ENCODE measurements at regions not wholly inside any gene's neighbourhood (a gene's known extent, or its start where the extent isn't known, plus 50 kb on each side); places are given as distances from the start of the nearest gene placed in this dataset.

- TF ChIP-seq MCM5 (IDR thresholded peaks at IDR 0.05; ENCODE audit: low read depth) (no peak), TARDBP (IDR thresholded peaks at IDR 0.05) (no peak)
Measured at GRCh38 chr3:95609411-95609810, 1205.0 kb upstream of the EPHA6 start (continued).

- Histone ChIP-seq H3K27me3 (ENCODE audit: control insufficient read depth in 2 of 2, insufficient read depth in 2 of 2, low read length in 2 of 2) (no peaks in the 10 kb centered on the region), H3K4me1 (replicated peaks in 1 of 2; ENCODE audit: control insufficient read depth in 2 of 2, insufficient read depth in 2 of 2, low read length in 2 of 2) (no peaks in the 10 kb centered on the region), H2AFZ (ENCODE audit: low read depth, low read length) (no peak overlapping the region), H3K4me2 (ENCODE audit: insufficient read depth, low read length) (no peak overlapping the region), H3K79me2 (ENCODE audit: control insufficient read depth, insufficient read depth, low read length) (no peaks in the 10 kb centered on the region), H3K36me3 (ENCODE audit: control insufficient read depth, insufficient read depth, low read length) (no peaks in the 10 kb centered on the region), H3K4me3 (no peak overlapping the region), H3K9me3 (replicated peaks; ENCODE audit: control insufficient read depth, insufficient read depth, low read depth, low read length) (no peaks in the 10 kb centered on the region), H3K9ac (ENCODE audit: insufficient read depth in 1 of 2, low read depth in 2 of 2, low read length in 2 of 2) (no peak overlapping the region), H3K9me1 (ENCODE audit: control insufficient read depth, insufficient read depth, low read length) (no peaks in the 10 kb centered on the region), H3K27ac (ENCODE audit: extremely low read depth, low read depth, low read length) (no peak overlapping the region), H4K20me1 (replicated peaks; ENCODE audit: control insufficient read depth, insufficient read depth, low read length) (no peaks in the 10 kb centered on the region)
- FAIRE-seq (no peak), ATAC-seq (no peak), DNase-seq (ENCODE audit: extremely low read depth in 1 of 4, low spot score in 3 of 4) (no peak)
- intact Hi-C loops (cut with micrococcal nuclease) (no loop called here), in situ Hi-C loops (cut with MboI) (no loop called here)
- ChIA-PET CTCF (ENCODE audit: low intra/inter-chr PET ratio) (no interaction called here), POLR2A (no interaction called here)
- BruUV-seq (replicated peaks), result no TSS peak
- no peak for TF ChIP-seq CBX2 (IDR thresholded peaks at IDR 0.05; ENCODE audit: insufficient read depth, low read length, poor library complexity, severe bottlenecking)
- no peak for TF ChIP-seq PATZ1 (CRISPR knock-in tag; IDR thresholded peaks at IDR 0.05; ENCODE audit: borderline replicate concordance)
- TF ChIP-seq RERE (CRISPR knock-in tag; IDR thresholded peaks at IDR 0.05; ENCODE audit: borderline replicate concordance), result no peak
- TF ChIP-seq CHD4 (IDR thresholded peaks at IDR 0.05; ENCODE audit: insufficient read depth, insufficient replicate concordance, low read depth, low read length, poor library complexity, severe bottlenecking), result no peak
- TF ChIP-seq CHAMP1 (IDR thresholded peaks at IDR 0.05), result no peak
- no peak for TF ChIP-seq BDP1 (IDR thresholded peaks at IDR 0.05; ENCODE audit: insufficient read depth, insufficient read length)
- TF ChIP-seq ZBTB8A (IDR thresholded peaks at IDR 0.05; ENCODE audit: partially characterized antibody), result no peak
- TF ChIP-seq POLR3G (IDR thresholded peaks at IDR 0.05; ENCODE audit: extremely low read depth, insufficient read length, insufficient replicate concordance), result no peak
- no peak for TF ChIP-seq ESRRA (IDR thresholded peaks at IDR 0.05; ENCODE audit: borderline replicate concordance, low read depth)
- no peak for TF ChIP-seq COPS2 (conservative IDR thresholded peaks at IDR 0.05)
Measured at GRCh38 chr3:95612611-95613010, 1201.8 kb upstream of the EPHA6 start.

Measured in K562 (cell line).